Esophagus muscularis mucosa (tissue), 4 donors: ENCODE measurements at regions not wholly inside any gene's neighbourhood (a gene's known extent, or its start where the extent isn't known, plus 50 kb on each side); places are given as distances from the start of the nearest gene placed in this dataset.

ENCODE experiments used
- EP300 ChIP-seq: sonication (generic); formaldehyde crosslinking; IDR thresholded peaks from one replicate; pipeline ENCODE4 v1.6.1; 2017; ENCODE audit warnings: antibody characterized with exemption
- POLR2A ChIP-seq: fragments of 450-650 bp; IDR thresholded peaks from one replicate; pipeline ENCODE4 v1.6.1; 2017; ENCODE audit warnings: antibody characterized with exemption, moderate library complexity, mild to moderate bottlenecking, low read depth
- POLR2AphosphoS5 ChIP-seq, 2 donors: sonication (generic); formaldehyde crosslinking; IDR thresholded peaks; one replicate each; pipeline ENCODE4 v1.6.1; 2017; ENCODE audit warnings: antibody characterized with exemption in 2 of 2
- TF ChIP-seq, protein P1 (sequence below), 3 experiments: fragments of 200-600 bp in 2 of 3; fragments of 450-650 bp in 1 of 3; sonication (generic) in 2 of 3; IDR thresholded peaks; one replicate each; pipeline ENCODE4 v1.5.1; 2017 to 2019; ENCODE audit warnings: antibody characterized with exemption in 3 of 3, mild to moderate bottlenecking in 2 of 3, moderate library complexity in 1 of 3

DNA sequence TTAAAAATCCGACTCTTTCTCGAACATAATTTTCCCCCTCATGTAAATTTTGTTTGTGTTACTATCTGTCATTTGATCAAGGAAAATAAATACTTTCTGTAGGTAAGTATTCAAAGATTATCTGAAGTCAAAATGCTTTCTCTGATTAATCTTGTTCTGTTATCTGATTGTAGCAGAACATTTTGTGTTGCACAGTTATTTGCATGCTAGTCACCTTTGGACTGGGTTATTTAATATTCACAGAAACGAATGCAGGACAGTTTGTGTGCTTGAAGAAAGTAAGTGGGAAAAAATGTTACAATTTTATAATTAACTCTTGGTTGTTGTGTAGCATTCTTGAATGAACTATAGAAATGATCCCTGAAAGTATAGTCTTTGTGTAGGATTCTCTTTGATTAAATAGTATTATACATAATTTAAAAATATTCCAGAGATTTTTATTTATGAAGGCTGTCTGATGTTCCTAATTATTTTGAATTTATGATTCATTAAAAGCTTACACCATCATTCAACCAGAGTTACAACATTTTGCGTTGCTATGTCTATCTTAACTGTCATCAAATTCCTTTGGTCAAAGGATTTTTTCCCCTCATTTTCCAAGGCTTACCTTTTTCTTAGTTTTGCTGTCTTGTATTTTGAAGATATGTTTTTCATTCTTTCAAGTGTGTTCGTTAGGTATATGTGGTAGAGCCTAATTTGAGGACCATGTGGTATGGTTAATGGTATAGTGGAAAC lies 176.6 kb downstream of the GIPC2 start:
- TF ChIP-seq, protein P1, sequence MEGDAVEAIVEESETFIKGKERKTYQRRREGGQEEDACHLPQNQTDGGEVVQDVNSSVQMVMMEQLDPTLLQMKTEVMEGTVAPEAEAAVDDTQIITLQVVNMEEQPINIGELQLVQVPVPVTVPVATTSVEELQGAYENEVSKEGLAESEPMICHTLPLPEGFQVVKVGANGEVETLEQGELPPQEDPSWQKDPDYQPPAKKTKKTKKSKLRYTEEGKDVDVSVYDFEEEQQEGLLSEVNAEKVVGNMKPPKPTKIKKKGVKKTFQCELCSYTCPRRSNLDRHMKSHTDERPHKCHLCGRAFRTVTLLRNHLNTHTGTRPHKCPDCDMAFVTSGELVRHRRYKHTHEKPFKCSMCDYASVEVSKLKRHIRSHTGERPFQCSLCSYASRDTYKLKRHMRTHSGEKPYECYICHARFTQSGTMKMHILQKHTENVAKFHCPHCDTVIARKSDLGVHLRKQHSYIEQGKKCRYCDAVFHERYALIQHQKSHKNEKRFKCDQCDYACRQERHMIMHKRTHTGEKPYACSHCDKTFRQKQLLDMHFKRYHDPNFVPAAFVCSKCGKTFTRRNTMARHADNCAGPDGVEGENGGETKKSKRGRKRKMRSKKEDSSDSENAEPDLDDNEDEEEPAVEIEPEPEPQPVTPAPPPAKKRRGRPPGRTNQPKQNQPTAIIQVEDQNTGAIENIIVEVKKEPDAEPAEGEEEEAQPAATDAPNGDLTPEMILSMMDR (IDR thresholded peaks at IDR 0.05), result no peak
- TF ChIP-seq POLR2A (no peak), EP300 (no peak), POLR2AphosphoS5 (IDR thresholded peaks at IDR 0.05) (no peak)
